ENCODE measurements at regions not wholly inside any gene's neighbourhood (a gene's known extent, or its start where the extent isn't known, plus 50 kb on each side); places are given as distances from the start of the nearest gene placed in this dataset.

GRCh38 chr12:93081810-93082165, 152.7 kb upstream of the EEA1 start:
- no peak for DNase-seq
- no peak overlapping the region for H3K4me3 ChIP-seq
- peaks cover 8% of the 10 kb centered on the region for H3K4me1 ChIP-seq
- TF ChIP-seq, protein P1, sequence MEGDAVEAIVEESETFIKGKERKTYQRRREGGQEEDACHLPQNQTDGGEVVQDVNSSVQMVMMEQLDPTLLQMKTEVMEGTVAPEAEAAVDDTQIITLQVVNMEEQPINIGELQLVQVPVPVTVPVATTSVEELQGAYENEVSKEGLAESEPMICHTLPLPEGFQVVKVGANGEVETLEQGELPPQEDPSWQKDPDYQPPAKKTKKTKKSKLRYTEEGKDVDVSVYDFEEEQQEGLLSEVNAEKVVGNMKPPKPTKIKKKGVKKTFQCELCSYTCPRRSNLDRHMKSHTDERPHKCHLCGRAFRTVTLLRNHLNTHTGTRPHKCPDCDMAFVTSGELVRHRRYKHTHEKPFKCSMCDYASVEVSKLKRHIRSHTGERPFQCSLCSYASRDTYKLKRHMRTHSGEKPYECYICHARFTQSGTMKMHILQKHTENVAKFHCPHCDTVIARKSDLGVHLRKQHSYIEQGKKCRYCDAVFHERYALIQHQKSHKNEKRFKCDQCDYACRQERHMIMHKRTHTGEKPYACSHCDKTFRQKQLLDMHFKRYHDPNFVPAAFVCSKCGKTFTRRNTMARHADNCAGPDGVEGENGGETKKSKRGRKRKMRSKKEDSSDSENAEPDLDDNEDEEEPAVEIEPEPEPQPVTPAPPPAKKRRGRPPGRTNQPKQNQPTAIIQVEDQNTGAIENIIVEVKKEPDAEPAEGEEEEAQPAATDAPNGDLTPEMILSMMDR (IDR thresholded peaks at IDR 0.05; ENCODE audit: borderline replicate concordance), result no peak
- H3K27ac ChIP-seq (replicated peaks), result no peak overlapping the region
- peaks cover 10% of the 10 kb centered on the region for H3K9me3 ChIP-seq (replicated peaks)
- no peaks in the 10 kb centered on the region for H3K36me3 ChIP-seq
- intact Hi-C loops (cut with micrococcal nuclease), result no loop called here
- no peaks in the 10 kb centered on the region for H3K27me3 ChIP-seq (ENCODE audit: low read depth)

- peaks cover 7% of the 10 kb centered on the region for H3K4me1 ChIP-seq
- TF ChIP-seq, protein P1 (IDR thresholded peaks at IDR 0.05; ENCODE audit: borderline replicate concordance), result no peak
- H3K9me3 ChIP-seq (replicated peaks), result peaks cover 10% of the 10 kb centered on the region
- no peak for DNase-seq
- H3K36me3 ChIP-seq, result no peaks in the 10 kb centered on the region
- no peak overlapping the region for H3K4me3 ChIP-seq
- no peak overlapping the region for H3K27ac ChIP-seq (replicated peaks)
- no peaks in the 10 kb centered on the region for H3K27me3 ChIP-seq (ENCODE audit: low read depth)
- intact Hi-C loops (cut with micrococcal nuclease), result no loop called here
These were observed 156.5 kb upstream of the EEA1 start for GRCh38 chr12:93085383-93086287.

GRCh38 chr12:93086288-93086727, 157.2 kb upstream of the EEA1 start:
- DNase-seq, result no peak
- peaks cover 10% of the 10 kb centered on the region for H3K9me3 ChIP-seq (replicated peaks)
- intact Hi-C loops (cut with micrococcal nuclease), result no loop called here

GRCh38 chr12:93087840-93088610, 158.9 kb upstream of the EEA1 start:
- Histone ChIP-seq H3K9me3 (replicated peaks) (peaks cover 10% of the 10 kb centered on the region), H3K27me3 (ENCODE audit: low read depth) (no peaks in the 10 kb centered on the region), H3K4me1 (no peaks in the 10 kb centered on the region), H3K4me3 (no peak overlapping the region), H3K36me3 (no peaks in the 10 kb centered on the region), H3K27ac (replicated peaks) (no peak overlapping the region)
- no peak for DNase-seq
- TF ChIP-seq, protein P1 (IDR thresholded peaks at IDR 0.05; ENCODE audit: borderline replicate concordance), result no peak
- intact Hi-C loops (cut with micrococcal nuclease), result no loop called here

More at GRCh38 chr12:93086288-93086727, 157.2 kb upstream of the EEA1 start:
- TF ChIP-seq, protein P1 (IDR thresholded peaks at IDR 0.05; ENCODE audit: borderline replicate concordance), result no peak
- H3K4me1 ChIP-seq, result peaks cover under 1% of the 10 kb centered on the region
- no peak overlapping the region for H3K27ac ChIP-seq (replicated peaks)
- no peaks in the 10 kb centered on the region for H3K36me3 ChIP-seq
- no peaks in the 10 kb centered on the region for H3K27me3 ChIP-seq (ENCODE audit: low read depth)
- H3K4me3 ChIP-seq, result no peak overlapping the region

DNA sequence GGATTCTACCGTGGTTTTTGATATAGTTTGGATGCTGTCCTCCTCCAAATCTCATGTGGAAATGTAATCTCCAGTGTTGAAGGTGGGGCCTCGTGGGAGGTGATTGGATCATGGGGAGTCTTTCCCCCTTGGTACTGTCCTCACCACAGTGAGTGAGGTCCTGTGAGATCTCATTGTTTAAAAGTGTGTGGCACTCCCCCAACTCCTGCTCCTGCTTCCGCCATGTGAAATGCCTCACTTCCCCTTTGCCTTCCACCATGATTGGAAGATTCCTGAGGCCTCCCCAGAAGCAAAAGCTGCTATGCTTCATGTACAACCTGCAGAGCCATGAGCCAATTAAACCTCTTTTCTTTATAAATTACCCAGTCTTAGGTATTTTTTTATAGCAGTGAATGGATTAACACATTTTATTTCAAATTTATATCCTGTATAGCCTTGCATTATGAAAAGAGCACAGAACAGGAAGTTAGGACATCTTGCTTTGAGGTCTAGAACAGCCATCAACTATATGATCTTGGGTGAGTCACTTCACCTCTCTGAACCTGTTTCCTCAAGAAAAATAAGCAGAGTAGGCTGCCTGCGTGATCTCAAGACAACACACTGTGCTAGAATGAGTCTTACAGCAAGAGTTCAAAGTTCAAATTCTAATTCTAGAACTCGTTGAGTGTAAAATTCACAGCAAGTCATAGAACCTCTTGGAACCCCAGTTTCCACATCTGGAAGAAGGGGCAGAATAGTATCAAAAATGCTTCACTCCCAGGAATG, 160.9 kb upstream of the EEA1 start:
- no peak overlapping the region for H3K4me3 ChIP-seq
- no peak overlapping the region for H3K27ac ChIP-seq (replicated peaks)
- H3K36me3 ChIP-seq, result no peaks in the 10 kb centered on the region
- H3K4me1 ChIP-seq, result no peaks in the 10 kb centered on the region
- peaks cover 10% of the 10 kb centered on the region for H3K9me3 ChIP-seq (replicated peaks)
- intact Hi-C loops (cut with micrococcal nuclease), result no loop called here
- no peak for DNase-seq
- TF ChIP-seq, protein P1 (IDR thresholded peaks at IDR 0.05; ENCODE audit: borderline replicate concordance), result no peak
- H3K27me3 ChIP-seq (ENCODE audit: low read depth), result no peaks in the 10 kb centered on the region
